ENCODE measurements at regions not wholly inside any gene's neighbourhood (a gene's known extent, or its start where the extent isn't known, plus 50 kb on each side); places are given as distances from the start of the nearest gene placed in this dataset.

GRCh38 chr6:20349225-20349624 is 52.5 kb upstream of the E2F3 start:
- no peaks in the 10 kb centered on the region for H3K36me3 ChIP-seq (ENCODE audit: control insufficient read depth, insufficient read depth, low read length)
- CTCF ChIA-PET = interaction anchor here (0.9 to 1.1 kb wide), 2 partner anchors 9 to 17 kb away, joined by 3 read pairs; no protein-coding TSS in a partner anchor
- TF ChIP-seq CTCF (IDR thresholded peaks at IDR 0.05; ENCODE audit: insufficient read depth, low read depth, low read length) = no peak
- POLR2A ChIA-PET = no interaction called here
- H3K4me3 ChIP-seq (ENCODE audit: low read depth, low read length) = no peak overlapping the region
- peaks cover 2% of the 10 kb centered on the region; the same call in 1 of the 2 replicates for H3K27me3 ChIP-seq (ENCODE audit: control insufficient read depth, insufficient read depth, low read length)
- no peak for DNase-seq (ENCODE audit: low read depth)

GRCh38 chr6:20350215-20350614 is 51.5 kb upstream of the E2F3 start:
- ChIA-PET CTCF (no interaction called here), POLR2A (no interaction called here)
- Histone ChIP-seq H3K4me3 (ENCODE audit: low read depth, low read length) (no peak overlapping the region), H3K36me3 (ENCODE audit: control insufficient read depth, insufficient read depth, low read length) (no peaks in the 10 kb centered on the region), H3K27me3 (ENCODE audit: control insufficient read depth, insufficient read depth, low read length) (0 out of 2 replicates have a peak, but pooled peaks cover 2% of the 10 kb centered on the region)
- DNase-seq (ENCODE audit: low read depth) = no peak
- no peak for TF ChIP-seq CTCF (IDR thresholded peaks at IDR 0.05; ENCODE audit: insufficient read depth, low read depth, low read length)

GRCh38 chr6:20351534-20351933 is 50.1 kb upstream of the E2F3 start:
- CTCF ChIA-PET = no interaction called here
- POLR2A ChIA-PET = no interaction called here
- no peak for DNase-seq (ENCODE audit: low read depth)
- Histone ChIP-seq H3K27me3 (ENCODE audit: control insufficient read depth, insufficient read depth, low read length) (0 out of 2 replicates have a peak, but pooled peaks cover 2% of the 10 kb centered on the region), H3K36me3 (ENCODE audit: control insufficient read depth, insufficient read depth, low read length) (no peaks in the 10 kb centered on the region), H3K4me3 (ENCODE audit: low read depth, low read length) (no peak overlapping the region)
- no peak for TF ChIP-seq CTCF (IDR thresholded peaks at IDR 0.05; ENCODE audit: insufficient read depth, low read depth, low read length)
